Lung (tissue), 11 donors: ENCODE measurements at regions not wholly inside any gene's neighbourhood (a gene's known extent, or its start where the extent isn't known, plus 50 kb on each side); places are given as distances from the start of the nearest gene placed in this dataset.

Experiments used
- ATAC-seq: fragments of 200-7000 bp; cut with Tn5 transposase; one replicate; pipeline ENCODE4 v1.9.1; 2020; ENCODE audit warnings: moderate number of reproducible peaks; ENCODE audit not compliant: insufficient read depth, low FRiP score
- DNase-seq, 3 donors: peaks; one replicate each; pipeline ENCODE4 v3.0.0-alpha.2; 2013 to 2017
- H3K27ac ChIP-seq, 2 donors: one replicate each; pipeline ENCODE4 v1.5.1; 2013; ENCODE audit warnings: mild to moderate bottlenecking in 2 of 2, moderate library complexity in 2 of 2, control low read depth in 1 of 2, inconsistent platforms in 1 of 2, low read depth in 1 of 2, low read length in 1 of 2
- H3K27me3 ChIP-seq, 3 donors: one replicate each; pipeline ENCODE4 v1.5.1; 2013; ENCODE audit warnings: low read length in 2 of 3; ENCODE audit not compliant: control insufficient read depth in 3 of 3, insufficient read depth in 3 of 3
- H3K36me3 ChIP-seq, 4 donors: one replicate each; pipeline ENCODE4 v1.5.1; 2013; ENCODE audit warnings: low read length in 4 of 4, mild to moderate bottlenecking in 1 of 4, moderate library complexity in 1 of 4; ENCODE audit not compliant: control insufficient read depth in 4 of 4, insufficient read depth in 4 of 4
- H3K4me1 ChIP-seq, 5 donors: one replicate each; pipeline ENCODE4 v1.5.1; 2013; ENCODE audit warnings: low read length in 5 of 5, mild to moderate bottlenecking in 2 of 5, moderate library complexity in 1 of 5; ENCODE audit not compliant: control insufficient read depth in 5 of 5, insufficient read depth in 5 of 5
- H3K4me3 ChIP-seq: one replicate; pipeline ENCODE4 v1.5.1; 2013; ENCODE audit warnings: mild to moderate bottlenecking, control low read depth, moderate library complexity
- H3K9ac ChIP-seq, 2 donors: one replicate each; pipeline ENCODE4 v1.5.1; 2013; ENCODE audit warnings: low read length in 2 of 2, control low read depth in 1 of 2; ENCODE audit not compliant: insufficient read depth in 1 of 2
- H3K9me3 ChIP-seq, 4 donors: one replicate each; pipeline ENCODE4 v1.5.1; 2013; ENCODE audit warnings: low read length in 3 of 4, mild to moderate bottlenecking in 1 of 4, moderate library complexity in 1 of 4; ENCODE audit not compliant: control insufficient read depth in 4 of 4, insufficient read depth in 3 of 4
- WGBS, 2 donors: extraction: QIAGEN DNeasy Blood & Tissue Kit; methylation state at CpG; one replicate each; pipeline ENCODE4 v1.1.7; 2013; 5-methylcytosine and 5-hydroxymethylcytosine counted together
- TF ChIP-seq, protein P1 (sequence below): IDR thresholded peaks from 2 replicates; pipeline ENCODE4 v1.5.1; 2012; ENCODE audit warnings: mild to moderate bottlenecking; ENCODE audit errors: control extremely low read depth, extremely low read depth
- donor health status: control.
- donor health status: control.
- donor health status: Bipolar disorder and iron deficiency.
- donor health status: healthy.
- donor health status: DM: yes; HTN: yes; CAD: no.

DNA sequence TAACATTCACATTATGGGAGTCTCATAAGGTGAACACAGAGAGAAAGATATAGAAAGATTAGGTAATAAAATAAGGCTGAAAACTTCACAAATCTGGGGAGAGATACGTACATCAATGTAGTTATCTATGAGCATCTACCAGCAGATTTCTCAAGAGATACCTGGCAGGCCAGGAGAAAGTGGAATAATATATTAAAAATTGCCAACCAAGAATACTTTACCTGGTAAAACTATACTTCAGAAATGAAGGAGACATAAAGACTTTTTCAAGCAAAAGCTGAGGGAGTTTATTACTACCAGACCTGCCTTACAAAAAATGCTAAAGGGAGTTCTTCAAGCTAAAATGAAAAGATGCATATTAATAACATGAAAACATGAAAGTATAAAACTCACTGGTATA lies 78.8 kb upstream of the COMTD1 start:
- H3K9me3 ChIP-seq = peaks cover 0 to 13% (median under 1%) of the 10 kb centered on the region in 4 donors
- DNase-seq (no peak), ATAC-seq (no peak)
- no peak overlapping the region for H3K4me3 ChIP-seq
- 92 to 95% methylated on average over 1 of the region's 1 CpG for WGBS, 2 donors
- H3K36me3 ChIP-seq = no peaks in the 10 kb centered on the region
- no peak overlapping the region for H3K27ac ChIP-seq
- H3K4me1 ChIP-seq = no peaks in the 10 kb centered on the region
- no peaks in the 10 kb centered on the region for H3K27me3 ChIP-seq
- TF ChIP-seq, protein P1, sequence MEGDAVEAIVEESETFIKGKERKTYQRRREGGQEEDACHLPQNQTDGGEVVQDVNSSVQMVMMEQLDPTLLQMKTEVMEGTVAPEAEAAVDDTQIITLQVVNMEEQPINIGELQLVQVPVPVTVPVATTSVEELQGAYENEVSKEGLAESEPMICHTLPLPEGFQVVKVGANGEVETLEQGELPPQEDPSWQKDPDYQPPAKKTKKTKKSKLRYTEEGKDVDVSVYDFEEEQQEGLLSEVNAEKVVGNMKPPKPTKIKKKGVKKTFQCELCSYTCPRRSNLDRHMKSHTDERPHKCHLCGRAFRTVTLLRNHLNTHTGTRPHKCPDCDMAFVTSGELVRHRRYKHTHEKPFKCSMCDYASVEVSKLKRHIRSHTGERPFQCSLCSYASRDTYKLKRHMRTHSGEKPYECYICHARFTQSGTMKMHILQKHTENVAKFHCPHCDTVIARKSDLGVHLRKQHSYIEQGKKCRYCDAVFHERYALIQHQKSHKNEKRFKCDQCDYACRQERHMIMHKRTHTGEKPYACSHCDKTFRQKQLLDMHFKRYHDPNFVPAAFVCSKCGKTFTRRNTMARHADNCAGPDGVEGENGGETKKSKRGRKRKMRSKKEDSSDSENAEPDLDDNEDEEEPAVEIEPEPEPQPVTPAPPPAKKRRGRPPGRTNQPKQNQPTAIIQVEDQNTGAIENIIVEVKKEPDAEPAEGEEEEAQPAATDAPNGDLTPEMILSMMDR = no peak
- H3K9ac ChIP-seq = no peak overlapping the region

DNA sequence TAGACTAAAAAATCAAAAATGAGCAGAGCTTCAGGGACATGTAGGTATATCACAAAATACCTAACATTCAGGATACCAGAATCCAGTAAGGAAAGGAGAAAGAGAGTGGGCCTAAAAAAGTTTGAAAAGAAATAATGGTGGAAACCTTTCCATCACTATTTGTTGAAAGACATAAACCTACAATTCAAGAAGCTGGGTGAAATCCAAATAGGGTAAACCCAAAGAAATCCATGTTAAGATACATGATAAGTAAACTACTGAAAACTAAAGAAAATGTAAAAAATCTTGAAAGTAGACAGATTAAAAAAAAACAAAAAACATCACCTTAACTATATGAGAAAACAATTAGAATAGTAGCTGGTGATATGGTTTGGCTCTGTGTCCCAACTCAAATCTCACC lies 76.7 kb upstream of the COMTD1 start:
- H3K9me3 ChIP-seq = peaks cover 0 to 16% (median under 1%) of the 10 kb centered on the region in 4 donors
- H3K27me3 ChIP-seq = no peaks in the 10 kb centered on the region
- no peak overlapping the region for H3K9ac ChIP-seq
- ATAC-seq (no peak), DNase-seq (no peak)
- H3K4me1 ChIP-seq = no peaks in the 10 kb centered on the region
- TF ChIP-seq, protein P1 = no peak
- no peak overlapping the region for H3K27ac ChIP-seq
- no peak overlapping the region for H3K4me3 ChIP-seq
- H3K36me3 ChIP-seq = no peaks in the 10 kb centered on the region

DNA sequence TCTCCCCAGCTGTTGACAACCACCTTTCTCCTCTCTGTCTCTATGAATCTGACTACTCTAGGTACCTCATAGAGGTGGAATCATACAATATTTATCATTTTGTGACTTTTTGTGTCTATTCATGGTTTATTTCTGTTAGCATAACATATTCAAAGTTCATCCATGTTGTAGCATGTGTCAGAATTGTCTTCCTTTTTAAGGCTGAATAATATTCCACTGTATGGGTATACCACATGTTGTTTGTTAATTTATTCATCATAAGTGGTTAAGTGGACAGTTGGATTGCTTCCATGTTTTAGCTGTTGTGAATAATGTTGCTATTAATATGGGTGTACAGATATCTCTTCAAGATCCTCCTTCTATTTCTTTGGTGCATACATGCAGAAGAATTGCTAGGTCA lies 69.9 kb upstream of the COMTD1 start:
- Histone ChIP-seq H3K27ac (no peak overlapping the region), H3K4me1 (no peaks in the 10 kb centered on the region), H3K9ac (no peak overlapping the region), H3K4me3 (no peak overlapping the region), H3K27me3 (no peaks in the 10 kb centered on the region), H3K36me3 (no peaks in the 10 kb centered on the region), H3K9me3 (peaks cover 0 to 3% (median 0%) of the 10 kb centered on the region in 4 donors)
- DNase-seq (no peak), ATAC-seq (no peak)
- TF ChIP-seq, protein P1 = no peak

DNA sequence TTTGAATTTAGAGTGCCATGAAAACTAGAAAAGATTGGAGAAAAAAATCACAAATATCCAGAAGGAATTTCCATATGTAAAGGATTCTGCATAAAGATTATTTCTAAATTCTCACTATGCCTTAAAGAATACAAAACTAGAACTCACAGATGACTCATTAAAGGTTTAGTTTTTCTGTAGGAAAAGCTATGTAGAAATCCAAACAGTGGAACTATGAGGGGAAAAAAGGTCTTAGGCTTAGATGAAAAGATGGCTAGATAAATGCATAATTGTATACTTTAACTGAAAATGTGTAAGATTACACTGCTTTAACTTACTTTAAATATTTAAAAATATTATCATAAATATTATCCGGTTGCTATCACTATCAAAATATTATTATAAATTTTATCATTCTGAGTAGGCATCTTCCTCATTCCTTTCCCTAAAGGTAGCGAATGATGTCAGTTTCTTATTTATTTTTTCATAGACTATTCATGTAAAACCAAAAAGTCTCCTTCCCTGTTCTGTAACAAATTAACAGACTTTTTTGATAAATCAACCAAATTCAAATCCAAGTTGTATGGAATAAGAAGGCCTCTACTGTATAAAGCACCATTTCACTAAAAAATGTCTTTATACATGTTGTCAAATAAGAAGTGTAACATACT lies 69.1 kb upstream of the COMTD1 start:
- Histone ChIP-seq H3K4me1 (no peaks in the 10 kb centered on the region), H3K27me3 (no peaks in the 10 kb centered on the region), H3K27ac (no peak overlapping the region), H3K4me3 (no peak overlapping the region), H3K9ac (no peak overlapping the region), H3K36me3 (no peaks in the 10 kb centered on the region), H3K9me3 (peaks cover 0 to 3% (median 0%) of the 10 kb centered on the region in 4 donors)
- TF ChIP-seq, protein P1 = no peak
- no peak for DNase-seq
- WGBS, 2 donors = 95 to 96% methylated on average over 2 of the region's 2 CpGs
- ATAC-seq = no peak
